ENCODE measurements at regions not wholly inside any gene's neighbourhood (a gene's known extent, or its start where the extent isn't known, plus 50 kb on each side); places are given as distances from the start of the nearest gene placed in this dataset.
"Not testable (repeated sequence)": the region's sequence is repeated elsewhere in the genome, so short reads cannot be mapped to it uniquely, and the experiment has no call there.

GRCh38 chr18:35871337-35871736, 101.1 kb upstream of the RMP24 start:
- no peak for DNase-seq (ENCODE audit: low read depth)

GRCh38 chr18:35875566-35875965, 96.9 kb upstream of the RMP24 start:
- no peak for DNase-seq (ENCODE audit: low read depth)

- no peak for DNase-seq (ENCODE audit: low read depth)
These were observed 96.2 kb upstream of the RMP24 start for GRCh38 chr18:35876243-35876642.

GRCh38 chr18:35880788-35881455, 91.6 kb upstream of the RMP24 start:
- no peak for DNase-seq (ENCODE audit: low read depth)

- DNase-seq (ENCODE audit: low read depth) = no peak
These were observed 84.2 kb upstream of the RMP24 start for GRCh38 chr18:35888329-35888728.

GRCh38 chr18:35889677-35890076, 82.8 kb upstream of the RMP24 start:
- no peak for DNase-seq (ENCODE audit: low read depth)

GRCh38 chr18:35890323-35890722, 82.2 kb upstream of the RMP24 start:
- DNase-seq (ENCODE audit: low read depth) = no peak

- DNase-seq (ENCODE audit: low read depth) = no peak
These were observed 80.4 kb upstream of the RMP24 start for GRCh38 chr18:35892118-35892517.

GRCh38 chr18:35897481-35897880, 75.0 kb upstream of the RMP24 start:
- DNase-seq (ENCODE audit: low read depth) = not testable (repeated sequence)

GRCh38 chr18:35904389-35905037, 68.0 kb upstream of the RMP24 start:
- DNase-seq (ENCODE audit: low read depth) = no peak

GRCh38 chr18:35905436-35905835, 67.0 kb upstream of the RMP24 start:
- DNase-seq (ENCODE audit: low read depth) = no peak

GRCh38 chr18:35906291-35906690, 66.2 kb upstream of the RMP24 start:
- DNase-seq (ENCODE audit: low read depth) = not testable (repeated sequence)

- DNase-seq (ENCODE audit: low read depth) = no peak
These were observed 62.2 kb upstream of the RMP24 start for GRCh38 chr18:35910327-35910726.

GRCh38 chr18:35912332-35912731, 60.1 kb upstream of the RMP24 start:
- DNase-seq (ENCODE audit: low read depth) = no peak

GRCh38 chr18:35915056-35915455, 57.4 kb upstream of the RMP24 start:
- DNase-seq (ENCODE audit: low read depth) = no peak

GRCh38 chr18:35917043-35917442, 55.4 kb upstream of the RMP24 start:
- DNase-seq (ENCODE audit: low read depth) = no peak

GRCh38 chr18:35918564-35918963, 53.9 kb upstream of the RMP24 start:
- DNase-seq (ENCODE audit: low read depth) = no peak

- no peak for DNase-seq (ENCODE audit: low read depth)
These were observed 53.3 kb upstream of the RMP24 start for GRCh38 chr18:35919179-35919578.

- DNase-seq (ENCODE audit: low read depth) = no peak
These were observed 51.9 kb upstream of the RMP24 start for GRCh38 chr18:35920623-35921022.

Measured in HT1080 (cell line).